Erythroblast (primary cell): ENCODE measurements at regions not wholly inside any gene's neighbourhood (a gene's known extent, or its start where the extent isn't known, plus 50 kb on each side); places are given as distances from the start of the nearest gene placed in this dataset.

Source experiments
- DNase-seq, 2 experiments: peaks; one replicate each; lab custom pipeline; 2025; lab: John Stamatoyannopoulos, UW
- GATA1 ChIP-seq: IDR thresholded peaks from 2 replicates; pipeline ENCODE4 v1.6.1; 2011; ENCODE audit warnings: low read depth, mild to moderate bottlenecking, control low read depth, low read length, moderate library complexity
- POLR2A ChIP-seq: IDR thresholded peaks from 2 replicates; pipeline ENCODE4 v1.6.1; 2011; ENCODE audit warnings: mild to moderate bottlenecking, low read length

DNA sequence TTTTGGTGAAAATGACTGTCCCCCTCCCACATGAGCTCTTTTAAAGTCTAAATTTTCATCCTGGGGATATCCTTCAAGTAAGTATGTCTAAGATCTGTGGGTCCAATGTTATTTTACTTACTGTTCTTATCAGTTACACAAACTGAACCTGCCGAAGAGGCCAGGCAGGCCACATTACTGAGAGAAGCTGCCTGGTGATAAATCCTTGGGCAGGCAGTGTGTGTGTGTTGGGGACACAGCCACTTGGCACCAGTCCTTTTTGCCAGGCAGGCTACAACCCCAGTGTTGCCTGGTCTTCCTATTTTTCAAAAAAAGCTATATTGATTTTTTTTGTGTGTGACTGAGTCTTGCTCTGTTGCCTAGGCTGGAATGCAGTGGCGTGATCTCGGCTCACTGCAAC, 50.6 kb upstream of the RASA2 start:
- no peak for TF ChIP-seq POLR2A
- TF ChIP-seq GATA1, result no peak
- peak; percentile 40 to 75 for DNase-seq
